DND-41 (cell line): ENCODE measurements at regions not wholly inside any gene's neighbourhood (a gene's known extent, or its start where the extent isn't known, plus 50 kb on each side); places are given as distances from the start of the nearest gene placed in this dataset.

Experiments used
- CTCF ChIP-seq: IDR thresholded peaks from 2 replicates; pipeline ENCODE4 v1.5.1; 2012; ENCODE audit warnings: borderline replicate concordance, low read length, moderate library complexity, mild to moderate bottlenecking; ENCODE audit not compliant: poor library complexity, severe bottlenecking; ENCODE audit errors: extremely low read depth
- EZH2 ChIP-seq: IDR thresholded peaks from 3 replicates; pipeline ENCODE4 v1.6.1; 2012; ENCODE audit warnings: borderline replicate concordance, low read depth, mild to moderate bottlenecking, moderate library complexity, low read length, inconsistent platforms; ENCODE audit not compliant: severe bottlenecking

GRCh38 chr12:17076028-17076744, 470.2 kb upstream of the LMO3 start:
- TF ChIP-seq CTCF (no peak), EZH2 (no peak)
